ENCODE measurements at regions not wholly inside any gene's neighbourhood (a gene's known extent, or its start where the extent isn't known, plus 50 kb on each side); places are given as distances from the start of the nearest gene placed in this dataset.

DNA sequence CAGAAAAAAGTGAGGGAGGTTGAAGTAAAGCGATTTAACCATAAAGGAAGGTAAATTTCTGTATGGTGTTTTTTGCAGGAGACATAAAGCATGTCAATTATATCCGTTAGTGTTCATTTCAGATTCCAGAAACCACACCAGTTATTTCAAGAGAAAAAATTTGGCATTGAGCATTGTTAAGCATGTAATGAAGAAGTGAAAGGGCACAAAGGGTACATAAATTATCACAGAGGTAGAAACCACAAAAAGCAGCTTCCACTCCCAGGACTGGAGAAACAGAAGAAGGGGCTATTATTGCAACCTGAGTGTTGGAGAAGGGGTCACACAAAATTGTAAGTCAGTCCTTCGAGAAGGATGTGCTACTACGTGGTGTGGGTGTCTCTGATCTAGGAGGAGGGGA is 72.2 kb upstream of the DACH1 start:
- H3K27me3 Mint-ChIP-seq (ENCODE audit: low read depth) = no peaks in the 10 kb centered on the region

DNA sequence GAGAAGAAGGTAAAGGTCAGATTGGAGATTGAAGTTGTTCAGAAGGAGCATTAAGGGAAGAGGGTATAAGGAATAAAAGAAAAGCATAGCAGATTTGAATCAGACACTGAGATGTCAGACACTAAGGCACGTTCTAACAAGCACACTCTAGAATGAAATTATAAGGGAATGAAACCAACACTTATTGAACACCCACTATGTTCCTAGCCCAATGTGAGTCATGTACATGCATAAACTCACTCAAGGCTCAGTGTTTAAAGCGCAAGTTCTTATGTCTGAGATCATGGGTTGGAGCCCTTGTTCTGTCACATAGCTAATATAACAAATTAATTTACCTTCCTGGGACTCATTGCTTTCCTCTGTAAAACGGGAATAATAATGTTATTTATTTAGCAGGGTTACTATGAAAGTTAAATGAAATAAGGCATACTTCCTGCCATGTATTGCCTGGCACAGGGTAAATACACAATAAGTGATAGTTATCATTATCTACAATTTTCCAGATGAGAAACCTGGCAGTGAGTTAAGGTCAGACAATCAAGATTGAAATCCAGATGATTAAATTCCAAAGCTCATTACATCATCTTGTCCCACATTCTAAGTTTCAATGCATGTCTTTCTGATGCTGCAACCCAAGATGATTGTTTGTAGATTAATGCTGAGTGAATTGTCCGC is 68.3 kb upstream of the DACH1 start:
- Mint-ChIP-seq H3K36me3 (ENCODE audit: low read depth) (no peaks in the 10 kb centered on the region), H3K4me3 (no peak overlapping the region), H3K27ac (no peak overlapping the region), H3K27me3 (ENCODE audit: low read depth) (no peaks in the 10 kb centered on the region), H3K4me1 (ENCODE audit: low read depth) (no peaks in the 10 kb centered on the region), H3K9me3 (no peaks in the 10 kb centered on the region)
- DNase-seq (ENCODE audit: low spot score) = no peak

More for the DNA sequence above, 72.2 kb upstream of the DACH1 start:
- no peak overlapping the region for H3K27ac Mint-ChIP-seq
- DNase-seq (ENCODE audit: low spot score) = no peak
- no peaks in the 10 kb centered on the region for H3K4me1 Mint-ChIP-seq (ENCODE audit: low read depth)
- no peaks in the 10 kb centered on the region for H3K36me3 Mint-ChIP-seq (ENCODE audit: low read depth)
- H3K4me3 Mint-ChIP-seq = no peak overlapping the region
- H3K9me3 Mint-ChIP-seq = no peaks in the 10 kb centered on the region

DNA sequence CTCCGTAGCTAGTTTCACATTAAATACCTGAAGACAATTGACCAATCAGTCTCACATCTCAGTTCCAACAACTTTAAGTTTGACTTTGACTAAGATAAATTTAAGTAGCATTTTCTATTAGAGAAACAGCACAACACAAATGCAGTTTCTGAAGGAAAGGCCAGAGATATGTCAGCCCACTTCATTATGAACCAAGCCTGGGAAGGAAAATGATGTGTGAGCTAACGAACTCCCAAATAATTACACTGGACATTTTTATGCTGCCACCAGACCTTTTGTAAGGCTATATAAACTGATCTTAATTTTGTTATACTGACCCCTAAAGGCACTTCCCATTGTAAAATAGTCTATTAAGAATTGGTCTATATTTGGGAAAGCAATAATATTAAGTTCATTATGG is 57.9 kb upstream of the DACH1 start:
- no peaks in the 10 kb centered on the region for H3K36me3 Mint-ChIP-seq (ENCODE audit: low read depth)
- no peak for DNase-seq (ENCODE audit: low spot score)
- H3K27me3 Mint-ChIP-seq (ENCODE audit: low read depth) = no peaks in the 10 kb centered on the region
- no peak overlapping the region for H3K4me3 Mint-ChIP-seq
- no peaks in the 10 kb centered on the region for H3K4me1 Mint-ChIP-seq (ENCODE audit: low read depth)
- H3K27ac Mint-ChIP-seq = no peak overlapping the region
- H3K9me3 Mint-ChIP-seq = no peaks in the 10 kb centered on the region

- no peak for DNase-seq (ENCODE audit: low spot score)
- no peak overlapping the region for H3K27ac Mint-ChIP-seq
Observed at GRCh38 chr13:71922194-71922593, 55.2 kb upstream of the DACH1 start.

More at GRCh38 chr13:71922194-71922593, 55.2 kb upstream of the DACH1 start:
- Mint-ChIP-seq H3K36me3 (ENCODE audit: low read depth) (no peaks in the 10 kb centered on the region), H3K4me1 (ENCODE audit: low read depth) (no peaks in the 10 kb centered on the region), H3K4me3 (no peak overlapping the region), H3K9me3 (no peaks in the 10 kb centered on the region), H3K27me3 (ENCODE audit: low read depth) (no peaks in the 10 kb centered on the region)
